HG03342 (cell line): ENCODE measurements at regions not wholly inside any gene's neighbourhood (a gene's known extent, or its start where the extent isn't known, plus 50 kb on each side); places are given as distances from the start of the nearest gene placed in this dataset.

Experiments
- ATAC-seq: cut with Tn5 transposase; IDR thresholded peaks from one replicate; pipeline ENCODE4 v1.9.1; 2021; ENCODE audit warnings: mild to moderate bottlenecking, moderate library complexity; ENCODE audit not compliant: unreplicated experiment

- no peak for ATAC-seq
Measured at GRCh38 chr22:22743128-22743760, 98.8 kb downstream of the GGTLC2 start.

GRCh38 chr22:22744412-22745224 lies 100.2 kb downstream of the GGTLC2 start:
- ATAC-seq = no peak

- ATAC-seq = no peak
Measured at GRCh38 chr22:22745225-22746060, 101.0 kb downstream of the GGTLC2 start.

- no peak for ATAC-seq
Measured at GRCh38 chr22:22746061-22746962, 101.9 kb downstream of the GGTLC2 start.

- no peak for ATAC-seq
Measured at GRCh38 chr22:22746963-22747933, 102.8 kb downstream of the GGTLC2 start.

GRCh38 chr22:22748297-22748743 lies 103.9 kb downstream of the GGTLC2 start:
- no peak for ATAC-seq

- ATAC-seq = no peak
Measured at GRCh38 chr22:22748756-22749155, 104.3 kb downstream of the GGTLC2 start.

GRCh38 chr22:22749167-22749758 lies 104.8 kb downstream of the GGTLC2 start:
- ATAC-seq = no peak

- ATAC-seq = no peak
Measured at GRCh38 chr22:22750335-22751042, 106.1 kb downstream of the GGTLC2 start.

- no peak for ATAC-seq
Measured at GRCh38 chr22:22751043-22751603, 106.7 kb downstream of the GGTLC2 start.

- ATAC-seq = no peak
Measured at GRCh38 chr22:22752199-22752555, 107.8 kb downstream of the GGTLC2 start.

- no peak for ATAC-seq
Measured at GRCh38 chr22:22752556-22753477, 108.4 kb downstream of the GGTLC2 start.

GRCh38 chr22:22753526-22754267 lies 109.3 kb downstream of the GGTLC2 start:
- peak; percentile 44 for ATAC-seq

- no peak for ATAC-seq
Measured at GRCh38 chr22:22754268-22754657, 109.8 kb downstream of the GGTLC2 start.

GRCh38 chr22:22754961-22755777 lies 110.8 kb downstream of the GGTLC2 start:
- ATAC-seq = no peak

GRCh38 chr22:22755778-22756100 lies 111.3 kb downstream of the GGTLC2 start:
- ATAC-seq = no peak
